Smooth muscle cell of the brain vasculature (primary cell): ENCODE measurements at regions not wholly inside any gene's neighbourhood (a gene's known extent, or its start where the extent isn't known, plus 50 kb on each side); places are given as distances from the start of the nearest gene placed in this dataset.
"Not testable (repeated sequence)": the region's sequence is repeated elsewhere in the genome, so short reads cannot be mapped to it uniquely, and the experiment has no call there.

Experiments
- DNase-seq: peaks from one replicate; pipeline ENCODE4 v3.0.0-alpha.2; 2012; ENCODE audit warnings: low read depth, low spot score

DNA sequence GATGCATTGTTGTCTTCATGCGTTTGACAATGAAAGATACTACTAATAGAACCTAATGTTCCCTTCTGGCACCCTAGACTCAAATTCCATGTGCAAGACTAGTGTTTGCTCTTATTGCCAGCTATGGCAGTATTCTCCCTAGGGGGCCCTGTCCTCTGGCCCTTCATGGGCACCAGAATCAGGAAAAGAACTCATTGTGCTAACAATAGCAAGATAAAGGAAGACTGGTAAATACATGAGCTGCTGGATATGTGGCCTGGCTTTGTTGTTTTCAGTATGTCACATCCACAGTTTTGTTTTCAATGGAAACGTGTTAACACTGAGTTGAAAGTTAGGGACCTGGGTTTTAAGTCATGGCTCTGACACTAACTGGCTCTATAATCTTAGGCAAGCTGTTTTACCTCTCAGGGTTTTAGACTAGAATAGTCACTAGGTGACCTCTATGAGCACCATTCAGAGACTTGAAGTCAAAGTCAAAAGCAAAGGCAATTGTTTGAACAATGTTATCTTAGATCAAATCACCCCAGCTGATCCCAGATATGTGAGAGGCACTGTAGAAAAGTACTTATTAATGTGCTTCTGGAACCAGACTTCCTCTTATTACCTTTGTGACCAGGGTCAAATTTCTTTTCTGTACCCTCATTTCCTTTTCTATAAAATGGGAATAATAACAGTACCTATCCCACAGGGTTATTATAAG is 253.7 kb upstream of the DIAPH2 start:
- no peak for DNase-seq

DNA sequence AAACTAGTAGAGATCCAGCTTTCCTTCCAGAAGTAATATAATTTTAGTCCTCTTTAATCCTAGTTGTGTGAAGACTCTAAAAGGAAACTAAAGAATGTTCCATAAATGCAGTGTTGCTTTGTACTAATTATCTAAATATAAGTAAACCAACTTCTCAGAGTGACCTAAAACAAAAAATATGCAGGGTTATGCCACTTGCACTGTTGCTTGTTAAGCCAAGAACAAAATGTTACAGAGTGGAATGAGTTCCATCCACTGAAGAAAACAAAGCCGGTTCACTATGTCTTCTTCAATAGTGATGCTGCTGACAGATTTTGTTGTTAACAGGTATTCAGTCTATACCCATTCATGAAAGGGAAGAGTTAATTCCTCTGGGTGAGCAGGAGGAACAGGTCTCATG is 252.0 kb upstream of the DIAPH2 start:
- no peak for DNase-seq

DNA sequence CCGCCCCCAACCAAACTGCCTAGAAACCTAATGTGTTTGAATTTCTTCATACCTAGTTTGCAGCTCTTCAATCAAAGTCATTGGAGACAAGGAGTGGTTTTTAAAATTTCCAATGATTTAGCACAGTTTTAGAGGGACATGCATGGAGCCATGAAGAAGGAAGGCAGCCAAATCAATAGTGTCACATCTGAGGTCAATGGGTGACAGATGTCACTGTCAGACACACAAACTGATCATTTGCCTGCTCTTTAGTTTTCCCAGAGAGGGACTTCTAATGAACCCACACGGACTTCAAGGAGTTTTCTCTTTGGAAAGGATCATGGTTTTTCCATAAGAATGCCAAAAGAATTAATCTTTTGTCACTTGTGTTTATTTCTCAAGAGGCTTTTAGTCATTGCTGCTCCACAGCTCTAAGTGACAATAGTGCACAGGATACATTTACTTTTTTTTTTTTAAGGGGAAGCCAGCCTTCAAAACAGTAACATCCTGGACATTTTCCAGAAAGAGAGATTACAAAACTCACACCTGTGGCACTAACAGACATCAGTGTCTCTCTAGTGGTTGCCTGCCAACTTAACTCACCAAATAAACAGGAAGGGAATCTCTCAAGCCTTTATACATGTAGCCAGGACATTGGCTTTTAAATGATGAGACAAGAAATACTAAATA is 251.1 kb upstream of the DIAPH2 start:
- DNase-seq = no peak

DNA sequence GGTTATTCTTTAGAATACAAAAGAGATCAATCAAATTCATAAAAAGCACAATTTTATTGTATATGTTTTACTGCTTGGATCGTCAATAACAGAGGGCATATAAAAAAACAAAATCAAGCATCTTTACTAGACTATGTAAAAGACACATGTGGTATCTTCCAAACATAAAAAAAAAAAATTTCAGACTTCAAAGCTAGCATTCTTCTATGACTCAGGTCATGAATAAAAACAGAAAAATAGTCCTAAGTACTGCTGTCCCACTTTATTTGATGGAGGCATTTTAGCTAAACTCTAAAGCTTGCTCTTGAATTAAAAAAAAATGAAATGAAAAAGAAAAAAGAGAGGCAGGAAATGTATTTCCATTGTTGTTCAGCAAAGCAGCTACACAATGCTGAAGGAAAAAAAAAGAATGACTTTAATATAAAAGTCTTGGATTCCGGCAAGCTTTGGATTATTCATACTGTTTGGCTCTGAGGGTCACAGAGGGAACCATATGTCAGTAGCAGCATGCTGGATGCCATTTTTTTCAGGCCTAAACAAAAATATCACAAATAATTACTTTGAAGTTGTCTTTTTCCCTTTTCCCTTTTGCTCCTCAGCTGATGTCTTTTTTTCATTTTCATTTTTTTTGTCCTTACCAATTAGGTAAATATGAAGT is 249.1 kb upstream of the DIAPH2 start:
- DNase-seq = no peak

DNA sequence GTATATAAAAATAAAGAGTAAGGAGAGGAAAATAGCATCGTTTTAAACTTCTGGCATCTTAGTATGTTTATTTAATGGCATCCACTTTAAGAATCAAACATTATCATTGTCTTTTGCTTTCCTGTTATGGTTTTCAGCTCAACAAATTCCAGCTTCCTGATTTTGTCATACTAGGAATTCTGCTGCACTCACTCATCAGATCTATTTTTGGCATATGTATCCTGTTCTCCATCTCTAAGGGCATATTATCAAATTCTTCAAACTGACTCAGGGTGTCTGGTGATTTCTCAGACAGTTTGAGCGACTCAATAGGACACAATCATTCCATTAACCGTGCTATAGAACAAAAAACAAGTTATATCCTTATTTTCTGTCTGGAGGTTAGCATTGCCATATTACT is 248.5 kb upstream of the DIAPH2 start:
- DNase-seq = no peak

DNA sequence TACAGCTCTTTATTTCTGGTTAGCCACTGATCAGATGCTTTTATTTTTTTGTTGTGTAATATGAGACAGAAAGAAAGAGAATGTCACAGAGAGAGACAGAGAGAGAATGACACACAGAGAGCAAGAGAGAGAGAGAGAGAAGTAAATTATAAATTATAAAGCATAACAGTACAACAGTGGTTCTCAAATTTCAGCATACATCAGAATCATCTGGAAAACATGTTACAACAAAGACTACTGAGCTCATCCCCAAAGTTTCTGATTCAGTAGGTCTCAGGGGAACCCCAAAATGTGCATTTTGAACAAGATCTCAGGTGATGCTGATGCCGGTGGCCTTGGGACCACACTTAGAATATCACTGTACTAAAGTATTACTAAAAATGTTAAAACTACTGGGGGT is 245.8 kb upstream of the DIAPH2 start:
- DNase-seq = no peak

DNA sequence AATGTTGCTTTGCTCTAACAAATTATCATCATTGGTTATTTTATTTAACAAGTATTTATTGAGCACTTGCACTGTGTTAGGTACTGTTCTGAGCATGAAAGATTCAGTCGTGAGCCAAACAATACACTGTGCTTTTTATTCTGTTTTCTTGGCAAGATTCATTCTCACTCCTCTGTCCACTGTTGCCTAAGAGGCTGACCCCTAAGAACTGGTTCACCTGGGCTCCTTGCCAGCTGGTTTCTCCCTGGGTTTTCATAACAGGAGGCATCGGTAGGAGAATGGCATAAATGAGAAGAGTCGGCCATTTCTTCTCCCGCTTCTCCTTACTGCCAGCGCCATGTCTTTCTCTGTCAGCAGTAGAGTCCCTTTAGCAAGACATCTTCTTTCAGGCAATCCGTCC is 243.7 kb upstream of the DIAPH2 start:
- no peak for DNase-seq

DNA sequence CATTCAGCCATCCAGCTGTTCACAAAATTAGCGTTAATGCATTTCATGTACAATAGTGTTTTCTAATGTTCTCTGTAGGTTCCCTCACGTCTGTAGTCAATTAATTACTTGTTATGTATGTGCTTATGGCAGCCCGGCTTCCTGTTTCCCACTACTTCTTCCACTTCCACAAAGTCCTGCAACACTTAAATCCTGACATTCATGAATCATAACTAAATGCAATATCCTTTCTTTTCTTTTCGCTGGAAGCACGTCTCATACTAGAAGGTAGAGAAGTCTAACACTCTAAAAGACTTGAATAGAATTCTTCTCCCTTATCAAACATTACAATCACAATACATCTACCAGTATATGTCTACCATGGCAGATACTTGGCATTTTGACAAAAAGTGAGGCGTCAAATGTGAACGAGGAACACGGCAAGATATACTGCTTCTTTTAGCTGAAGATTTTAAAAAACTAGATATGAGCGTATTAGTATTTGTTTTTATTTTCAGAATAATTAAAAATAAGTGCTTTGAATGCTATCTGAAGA is 239.0 kb upstream of the DIAPH2 start:
- no peak for DNase-seq

DNA sequence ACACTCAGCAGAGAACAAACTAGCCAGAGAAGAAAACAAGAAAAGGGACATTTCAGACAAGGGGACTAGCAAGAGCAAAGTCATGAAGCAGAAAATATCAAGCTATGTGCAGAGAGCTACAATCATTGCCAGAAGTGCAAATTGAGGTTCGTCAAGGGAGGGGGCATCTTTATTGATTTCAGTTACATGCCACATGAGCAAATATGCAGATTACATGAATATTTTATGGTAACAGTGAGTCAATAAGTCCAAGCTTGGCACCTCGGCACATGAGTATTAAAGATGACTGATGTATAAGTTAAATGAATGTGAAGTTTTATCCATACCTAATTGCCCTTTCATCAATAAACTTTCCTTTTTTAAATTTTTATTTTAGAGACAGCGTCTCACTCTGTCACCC is 238.1 kb upstream of the DIAPH2 start:
- DNase-seq = no peak

DNA sequence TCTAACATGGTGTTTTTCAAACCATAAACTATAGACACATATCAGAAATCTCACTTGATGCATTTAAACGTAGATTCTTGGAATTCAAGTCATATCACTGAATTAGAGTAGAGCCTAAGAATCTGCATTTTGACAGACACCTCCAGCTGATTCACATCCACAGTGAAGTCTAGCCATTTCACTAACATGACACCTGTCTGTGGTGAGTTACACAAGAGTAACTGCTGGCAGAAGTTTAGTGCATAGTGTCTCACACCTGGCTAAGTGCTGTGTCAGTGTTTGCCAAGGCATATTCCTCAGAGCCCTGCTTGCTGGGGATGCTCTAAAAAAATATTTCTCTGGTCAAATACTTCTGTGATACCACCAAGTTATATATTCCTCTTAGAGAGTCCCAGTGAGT is 237.5 kb upstream of the DIAPH2 start:
- DNase-seq = no peak

DNA sequence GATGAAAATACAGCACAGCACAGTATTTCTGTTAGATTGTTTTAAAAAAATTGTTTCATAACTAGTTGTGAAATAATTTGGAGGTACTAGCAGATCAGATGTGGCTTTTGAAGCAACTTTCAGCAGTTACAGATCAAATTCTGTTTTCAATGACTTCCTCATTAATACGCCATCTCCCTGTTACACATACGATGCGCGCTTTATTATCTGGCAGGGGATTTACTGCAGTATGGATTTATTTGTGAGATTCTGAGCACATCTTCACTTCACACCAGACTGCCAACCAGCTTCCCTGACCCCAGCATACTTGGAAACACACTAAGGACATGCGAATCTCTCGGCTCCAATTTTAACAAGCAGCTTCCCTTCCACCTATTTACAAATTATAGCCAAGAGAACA is 235.5 kb upstream of the DIAPH2 start:
- DNase-seq = no peak

DNA sequence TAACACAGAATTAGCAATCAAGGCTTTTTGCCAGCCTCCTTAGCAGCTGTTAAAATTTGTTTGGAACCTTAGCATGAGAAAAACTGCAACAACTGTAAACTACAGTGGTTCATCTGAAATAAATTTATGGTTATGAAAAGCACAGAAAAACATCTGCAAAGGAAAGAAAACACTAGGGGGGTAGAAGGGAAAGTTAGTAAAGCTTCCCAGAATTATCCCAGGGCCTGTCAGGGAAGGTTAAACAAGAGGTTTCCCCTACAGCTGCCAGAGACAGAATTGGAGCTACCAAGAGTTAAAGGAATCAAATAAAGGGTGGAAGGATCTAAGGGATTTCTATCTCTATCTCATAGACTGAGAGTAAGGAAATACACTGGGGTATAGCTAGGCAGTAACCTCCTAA is 234.7 kb upstream of the DIAPH2 start:
- DNase-seq = no peak

DNA sequence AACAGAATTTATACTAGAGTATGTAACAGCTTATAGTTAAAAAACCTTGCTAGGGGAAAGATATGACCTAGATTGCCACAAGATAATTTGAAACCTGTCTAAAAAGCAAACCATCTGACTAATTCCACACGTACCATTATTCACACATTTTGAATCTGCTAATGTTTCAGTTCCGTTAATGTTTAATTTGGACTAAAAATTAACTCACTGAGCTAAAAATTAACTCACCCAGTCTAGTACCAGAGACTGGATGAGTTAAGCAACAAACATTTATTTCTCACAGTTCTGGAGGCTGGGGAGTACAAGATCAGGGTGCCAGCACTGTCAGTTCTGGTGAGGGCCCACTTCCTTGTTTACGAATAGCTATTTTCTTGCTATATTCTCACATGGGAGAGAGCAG is 231.5 kb upstream of the DIAPH2 start:
- no peak for DNase-seq

DNA sequence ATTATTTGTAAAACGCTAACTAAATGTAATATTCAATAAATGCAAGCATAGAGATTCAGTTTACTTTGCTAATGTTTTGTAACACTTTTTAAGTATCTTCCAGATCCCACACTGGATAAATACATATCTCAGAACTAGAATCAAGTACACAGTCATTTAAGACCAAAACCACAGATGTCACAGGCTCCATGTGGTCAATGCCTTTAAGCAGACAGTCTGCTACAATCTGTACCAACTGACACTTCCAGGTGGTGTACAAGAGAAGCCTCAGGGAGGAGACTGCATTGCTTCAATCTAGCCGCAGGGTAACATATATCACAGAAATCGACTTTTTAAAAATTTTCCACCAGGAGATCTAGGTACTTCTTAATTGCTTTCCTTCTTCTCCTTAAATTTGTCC is 229.6 kb upstream of the DIAPH2 start:
- DNase-seq = no peak

DNA sequence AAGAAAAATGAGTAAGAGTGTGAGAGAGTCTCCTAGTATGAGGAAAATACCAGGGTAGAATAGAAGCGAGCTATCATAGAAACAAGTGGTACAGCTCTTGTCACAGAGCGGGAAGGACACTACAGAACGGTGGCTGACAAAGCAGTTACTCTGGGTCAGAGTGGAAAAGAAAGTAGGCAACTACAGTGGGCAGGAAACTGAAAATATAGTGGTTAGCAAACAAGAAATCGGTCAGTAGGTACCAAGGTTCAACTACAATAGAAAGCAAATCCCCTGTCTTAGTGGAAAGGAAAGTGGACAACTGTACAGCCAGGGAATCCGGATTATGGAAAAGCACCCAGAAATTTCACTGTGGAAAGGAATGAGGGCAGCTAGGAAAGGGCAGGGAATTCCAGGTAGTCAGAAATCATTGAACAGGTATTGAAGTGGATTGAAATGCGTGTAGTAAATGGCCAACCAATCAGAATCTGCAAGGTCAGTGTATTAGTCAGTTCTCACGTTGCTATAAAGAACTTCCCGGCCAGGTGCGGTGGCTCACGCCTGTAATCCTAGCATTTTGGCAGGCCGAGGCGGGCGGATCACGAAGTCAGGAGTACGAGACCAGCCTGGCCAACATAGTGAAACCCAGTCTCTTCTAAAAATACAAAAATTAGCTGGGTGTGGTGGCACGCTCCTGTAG is 219.6 kb upstream of the DIAPH2 start:
- no peak for DNase-seq

DNA sequence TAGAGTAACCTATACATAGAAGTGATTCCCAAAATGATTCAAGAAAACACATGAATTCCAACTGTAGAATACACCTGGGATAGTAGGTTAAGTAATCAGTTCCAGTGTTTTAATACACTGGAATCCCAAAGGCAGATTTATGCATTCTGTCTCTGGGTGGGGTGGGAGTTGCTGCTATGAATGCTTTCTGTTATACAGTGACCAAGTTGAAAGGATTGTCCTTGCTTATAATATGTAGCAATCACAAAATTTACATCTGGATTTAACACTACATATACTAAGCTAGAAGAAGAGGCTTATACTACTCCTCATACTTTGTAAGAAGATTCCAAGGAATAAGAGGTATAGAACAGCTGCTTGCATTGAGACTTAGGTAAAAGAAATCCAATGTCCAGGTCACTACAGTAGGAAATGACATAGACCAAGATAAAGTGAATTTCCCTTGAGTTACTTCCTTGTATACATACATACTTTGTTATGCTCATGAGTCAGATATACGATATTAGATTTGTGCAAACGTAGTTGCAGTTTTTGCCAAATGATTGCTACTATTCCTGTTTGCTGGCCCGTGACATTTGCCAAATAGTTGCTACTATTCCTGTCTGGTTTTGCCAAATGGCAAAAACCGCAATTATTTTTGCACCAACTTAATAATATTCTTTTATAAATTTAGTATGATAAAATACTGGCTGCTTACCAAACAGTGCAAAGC is 210.5 kb upstream of the DIAPH2 start:
- DNase-seq = no peak

DNA sequence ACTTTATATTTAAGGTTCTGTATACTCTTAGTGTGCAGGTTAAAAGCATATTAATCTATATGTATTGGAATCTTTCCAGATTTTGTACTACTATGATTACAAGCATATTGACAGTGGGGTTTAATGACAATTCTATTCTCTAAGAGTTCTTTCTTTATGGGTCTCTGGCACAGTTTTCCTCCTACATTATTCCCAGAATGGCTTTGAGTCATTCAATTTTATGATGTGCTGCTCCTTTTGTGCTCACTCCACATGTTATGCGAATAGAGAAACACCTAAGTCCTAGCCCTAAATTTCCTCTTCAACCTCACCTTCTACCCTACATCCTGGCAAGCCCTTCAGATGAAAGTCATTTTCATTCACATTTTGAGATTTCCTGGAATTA is 209.9 kb upstream of the DIAPH2 start:
- no peak for DNase-seq

DNA sequence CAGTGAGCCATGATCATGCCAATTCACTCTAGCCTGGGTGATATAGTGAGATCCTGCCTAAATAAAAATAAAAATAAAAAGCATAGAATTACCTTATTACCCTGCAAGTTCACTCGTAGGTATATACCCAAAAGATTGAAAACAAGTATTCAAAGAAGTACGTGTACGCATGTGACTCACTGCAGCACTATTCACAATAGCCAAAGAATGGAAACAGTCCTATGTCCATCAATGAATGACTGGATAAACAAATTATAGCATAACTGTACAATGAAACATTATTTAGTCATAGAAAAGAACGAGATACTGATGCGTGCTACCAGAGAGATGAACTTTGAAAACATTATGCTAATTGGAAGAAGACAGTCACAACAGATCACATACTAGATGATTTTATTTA is 204.6 kb upstream of the DIAPH2 start:
- DNase-seq = no peak

DNA sequence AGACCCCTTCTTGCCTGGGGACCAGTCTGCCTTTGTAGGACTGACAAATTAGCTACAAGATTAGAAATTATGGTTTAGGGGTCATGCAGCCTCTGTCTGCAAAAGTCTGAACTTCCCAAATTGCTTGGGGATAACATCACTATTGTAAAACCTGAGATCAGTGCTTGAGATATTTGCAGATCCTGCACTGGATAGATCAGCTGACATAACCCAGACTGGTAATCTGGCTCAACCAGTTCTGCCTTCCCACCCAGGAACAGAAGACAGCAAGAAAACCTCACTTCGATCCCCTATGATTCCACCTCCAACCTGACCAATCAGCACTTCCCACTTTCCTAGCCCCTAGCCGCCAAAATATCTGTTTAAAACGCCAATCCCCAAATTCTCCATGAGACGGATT is 202.8 kb upstream of the DIAPH2 start:
- no peak for DNase-seq

DNA sequence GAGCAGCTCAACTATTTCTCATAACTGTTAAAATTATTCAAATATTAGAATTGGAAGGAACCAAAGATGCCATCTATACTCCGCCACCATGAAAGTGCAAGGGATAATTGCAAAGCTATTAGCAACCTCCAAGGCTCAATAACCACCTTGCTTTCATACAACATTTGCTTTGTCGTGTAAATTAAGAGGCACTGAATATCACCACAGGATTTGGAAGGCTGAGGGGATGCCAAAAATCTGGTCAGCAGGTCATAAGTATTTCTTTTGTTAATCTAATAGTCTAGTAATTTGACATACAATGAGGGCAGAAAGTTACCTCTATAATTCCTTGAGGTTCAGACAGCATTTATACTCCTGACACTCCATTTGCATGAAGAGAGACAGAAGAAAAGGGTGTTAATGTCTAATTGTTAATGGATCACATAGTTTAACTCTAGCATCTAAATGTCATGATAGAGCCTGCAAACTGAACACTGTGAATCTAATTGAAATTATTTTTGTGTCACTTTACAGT is 200.9 kb upstream of the DIAPH2 start:
- no peak for DNase-seq

DNA sequence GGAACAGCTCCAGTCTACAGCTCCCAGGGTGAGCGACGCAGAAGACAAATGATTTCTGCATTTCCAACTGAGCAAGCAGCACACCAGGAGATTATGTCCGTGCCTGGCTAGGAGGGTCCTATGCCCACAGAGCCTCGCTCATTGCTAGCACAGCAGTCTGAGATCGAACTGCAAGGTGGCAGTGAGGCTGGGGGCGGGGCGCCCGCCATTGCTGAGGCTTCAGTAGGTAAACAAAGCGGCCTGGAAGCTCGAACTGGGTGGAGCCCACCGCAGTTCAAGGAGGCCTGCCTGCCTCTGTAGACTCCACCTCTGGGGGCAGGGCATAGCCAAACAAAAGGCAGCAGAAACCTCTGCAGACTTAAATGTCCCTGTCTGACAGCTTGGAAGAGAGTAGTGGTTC is 198.0 kb upstream of the DIAPH2 start:
- DNase-seq = not testable (repeated sequence)

DNA sequence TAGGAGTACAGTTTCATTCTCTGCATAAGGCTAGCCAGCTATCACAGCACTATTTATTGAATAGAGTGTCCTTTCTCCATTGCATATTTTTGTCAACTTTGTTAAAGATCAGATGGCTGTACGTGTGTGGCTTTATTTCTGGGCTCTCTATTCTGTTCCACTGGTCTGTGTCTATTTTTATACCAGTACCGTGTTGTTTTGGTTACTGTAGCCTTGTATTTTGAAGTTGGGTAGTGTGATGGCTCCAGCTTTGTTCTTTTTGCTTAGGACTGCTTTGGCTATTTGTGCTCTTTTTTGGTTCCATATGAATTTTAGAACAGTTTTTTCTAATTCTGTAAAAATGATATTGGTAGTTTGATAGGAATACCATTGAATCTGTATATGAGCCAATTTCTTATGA is 182.1 kb upstream of the DIAPH2 start:
- no peak for DNase-seq
